Nephron progenitor cell (in vitro differentiated cells): ENCODE measurements at regions not wholly inside any gene's neighbourhood (a gene's known extent, or its start where the extent isn't known, plus 50 kb on each side); places are given as distances from the start of the nearest gene placed in this dataset.

Source experiments
- DNase-seq: peaks from one replicate; pipeline ENCODE4 v3.0.0; 2021
- H3K27ac Mint-ChIP-seq: 2 replicates; pipeline ENCODE4 v1.8.0; 2021; ENCODE audit warnings: mild to moderate bottlenecking, moderate library complexity, mixed read lengths
- H3K27me3 Mint-ChIP-seq: 2 replicates; pipeline ENCODE4 v1.8.0; 2021; ENCODE audit warnings: mild to moderate bottlenecking, low read depth, mixed read lengths; ENCODE audit not compliant: poor library complexity
- H3K36me3 Mint-ChIP-seq: 2 replicates; pipeline ENCODE4 v1.8.0; 2021; ENCODE audit warnings: low read depth, mixed read lengths
- H3K4me1 Mint-ChIP-seq: 2 replicates; pipeline ENCODE4 v1.8.0; 2021; ENCODE audit warnings: mixed read lengths
- H3K4me3 Mint-ChIP-seq: 2 replicates; pipeline ENCODE4 v1.8.0; 2021; ENCODE audit warnings: mild to moderate bottlenecking, moderate library complexity, mixed read lengths
- H3K9me3 Mint-ChIP-seq: 2 replicates; pipeline ENCODE4 v1.8.0; 2021; ENCODE audit warnings: mild to moderate bottlenecking, moderate library complexity, mixed read lengths
- CTCF ChIP-seq: fragments of 200-600 bp; sonication (generic); IDR thresholded peaks from 2 replicates; pipeline ENCODE4 v1.5.0; 2021; ENCODE audit warnings: antibody characterized with exemption

DNA sequence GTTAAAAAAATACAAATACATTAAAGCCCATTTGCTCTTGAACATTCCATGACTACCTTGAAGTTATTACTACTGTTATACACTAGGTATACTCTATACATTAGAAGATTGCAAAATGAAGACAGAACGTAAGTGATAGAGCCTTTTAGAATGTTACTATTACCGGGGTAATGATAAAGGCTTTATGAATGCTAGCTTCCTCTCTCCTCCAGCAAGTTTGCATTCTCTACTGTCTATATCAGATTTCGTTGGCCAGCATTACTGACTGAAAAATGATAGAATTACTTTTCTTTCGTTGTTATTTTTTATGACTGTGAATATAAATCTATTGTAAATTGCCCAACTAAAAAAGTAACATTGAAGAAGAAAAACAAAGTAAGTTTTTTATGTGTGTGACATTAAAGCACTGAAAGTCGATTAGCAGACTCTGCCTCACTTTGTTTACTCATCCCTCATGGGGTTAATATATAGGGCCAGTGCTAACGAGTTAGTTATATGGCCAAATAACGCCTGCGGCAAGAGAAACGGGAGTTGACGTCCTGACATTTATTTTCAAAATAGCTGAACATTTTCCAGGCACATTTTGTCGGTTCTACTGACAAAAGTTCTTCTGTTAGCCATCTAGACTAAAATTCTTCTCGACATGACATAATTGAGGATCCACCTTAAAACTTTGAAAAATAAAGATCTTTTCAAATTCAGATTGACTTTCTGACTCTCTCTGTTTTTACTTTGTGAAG is 163.8 kb upstream of the KITLG start:
- peaks cover 7% of the 10 kb centered on the region for H3K27me3 Mint-ChIP-seq
- TF ChIP-seq CTCF, result no peak
- H3K4me3 Mint-ChIP-seq, result no peak overlapping the region
- H3K27ac Mint-ChIP-seq, result no peak overlapping the region
- H3K36me3 Mint-ChIP-seq, result no peaks in the 10 kb centered on the region
- H3K4me1 Mint-ChIP-seq, result no peaks in the 10 kb centered on the region
- H3K9me3 Mint-ChIP-seq, result no peaks in the 10 kb centered on the region
- no peak for DNase-seq

DNA sequence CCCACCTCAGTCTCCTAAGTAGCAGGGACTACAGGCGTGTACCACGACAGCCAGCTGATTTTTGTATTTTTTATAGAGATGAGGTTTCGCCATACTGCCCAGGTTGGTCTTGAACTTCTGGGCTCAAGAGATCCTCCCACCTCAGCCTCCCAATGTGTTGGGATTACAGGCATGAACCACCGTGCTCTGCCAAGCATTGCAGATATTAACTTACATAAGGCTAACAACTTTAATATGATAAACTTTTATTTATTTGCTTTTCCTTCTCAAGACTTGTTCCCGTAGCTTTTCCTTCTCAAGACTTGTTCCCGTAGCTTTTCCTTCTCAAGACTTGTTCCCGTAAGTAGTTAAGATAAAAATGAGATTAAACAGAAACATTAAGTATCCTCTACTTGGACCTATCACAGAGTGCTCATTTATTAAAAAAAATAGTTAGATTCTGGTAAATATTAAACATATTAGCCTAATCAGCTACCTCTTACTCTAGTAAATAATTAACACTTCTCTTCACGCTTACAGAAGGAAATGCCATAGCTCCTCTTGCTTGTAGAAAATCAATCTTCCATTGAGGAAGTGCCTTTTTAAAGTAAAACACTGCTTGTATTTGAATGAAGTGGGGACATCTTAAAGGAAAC is 157.7 kb upstream of the KITLG start:
- no peak overlapping the region for H3K4me3 Mint-ChIP-seq

DNA sequence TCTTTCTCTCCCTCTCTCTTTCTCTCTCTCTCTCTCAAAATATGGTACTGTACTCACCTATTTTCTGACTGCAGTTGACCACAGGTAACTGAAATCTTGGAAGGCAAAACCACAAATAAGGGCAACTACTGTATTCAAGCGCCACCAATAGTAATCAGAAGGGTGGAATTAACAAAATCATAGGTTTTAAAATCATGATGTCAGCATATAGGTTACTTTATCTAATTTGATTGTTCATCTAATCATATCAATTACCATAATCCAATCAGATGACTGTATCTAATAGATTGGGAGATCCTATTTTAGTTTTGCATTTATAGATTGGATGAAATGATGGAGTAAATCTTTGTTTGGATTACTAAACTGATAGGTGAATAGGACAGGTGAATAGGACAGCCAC is 155.8 kb upstream of the KITLG start:
- no peaks in the 10 kb centered on the region for H3K4me1 Mint-ChIP-seq
- H3K4me3 Mint-ChIP-seq, result no peak overlapping the region
- H3K9me3 Mint-ChIP-seq, result no peaks in the 10 kb centered on the region

More for the DNA sequence above, 157.7 kb upstream of the KITLG start:
- no peak for TF ChIP-seq CTCF
- no peaks in the 10 kb centered on the region for H3K36me3 Mint-ChIP-seq
- no peaks in the 10 kb centered on the region for H3K27me3 Mint-ChIP-seq
- no peaks in the 10 kb centered on the region for H3K4me1 Mint-ChIP-seq
- H3K27ac Mint-ChIP-seq, result no peak overlapping the region
- H3K9me3 Mint-ChIP-seq, result no peaks in the 10 kb centered on the region
- no peak for DNase-seq

GRCh38 chr12:88733008-88733407 is 152.7 kb upstream of the KITLG start:
- Mint-ChIP-seq H3K9me3 (no peaks in the 10 kb centered on the region), H3K36me3 (no peaks in the 10 kb centered on the region), H3K27me3 (peaks cover 3% of the 10 kb centered on the region), H3K27ac (no peak overlapping the region), H3K4me1 (no peaks in the 10 kb centered on the region), H3K4me3 (no peak overlapping the region)
- TF ChIP-seq CTCF, result no peak
- DNase-seq, result no peak

More for the DNA sequence above, 155.8 kb upstream of the KITLG start:
- DNase-seq, result no peak
- no peaks in the 10 kb centered on the region for H3K36me3 Mint-ChIP-seq
- H3K27me3 Mint-ChIP-seq, result no peaks in the 10 kb centered on the region
- TF ChIP-seq CTCF, result no peak
- no peak overlapping the region for H3K27ac Mint-ChIP-seq

- TF ChIP-seq CTCF, result no peak
- H3K4me3 Mint-ChIP-seq, result no peak overlapping the region
- H3K27me3 Mint-ChIP-seq, result peaks cover 4% of the 10 kb centered on the region
- H3K9me3 Mint-ChIP-seq, result no peaks in the 10 kb centered on the region
- DNase-seq, result no peak
- no peak overlapping the region for H3K27ac Mint-ChIP-seq
- no peaks in the 10 kb centered on the region for H3K4me1 Mint-ChIP-seq
- no peaks in the 10 kb centered on the region for H3K36me3 Mint-ChIP-seq
Measured at GRCh38 chr12:88729196-88729595, 148.9 kb upstream of the KITLG start.
